Hepatocyte (in vitro differentiated cells): ENCODE measurements at regions not wholly inside any gene's neighbourhood (a gene's known extent, or its start where the extent isn't known, plus 50 kb on each side); places are given as distances from the start of the nearest gene placed in this dataset.

Experiments used
- DNase-seq: peaks from one replicate; pipeline ENCODE4 v3.0.0-alpha.2; 2016; ENCODE audit warnings: low spot score
- H2AFZ ChIP-seq: fragments of 200-600 bp; sonication (generic); 2 replicates; pipeline ENCODE4 v1.6.0; 2016; ENCODE audit warnings: antibody characterized with exemption, mild to moderate bottlenecking
- H3K27ac ChIP-seq: fragments of 200-600 bp; sonication (generic); 2 replicates; pipeline ENCODE4 v1.5.1; 2016; ENCODE audit warnings: mild to moderate bottlenecking
- H3K27me3 ChIP-seq: fragments of 200-600 bp; sonication (generic); 2 replicates; pipeline ENCODE4 v1.6.1; 2016
- H3K36me3 ChIP-seq: fragments of 200-600 bp; sonication (generic); replicated peaks from 2 replicates; pipeline ENCODE4 v1.5.1; 2016; ENCODE audit warnings: low read depth; ENCODE audit not compliant: insufficient read depth
- H3K4me1 ChIP-seq: fragments of 200-600 bp; sonication (generic); 2 replicates; pipeline ENCODE4 v1.5.1; 2016; ENCODE audit warnings: mild to moderate bottlenecking, moderate library complexity; ENCODE audit not compliant: insufficient read depth
- H3K4me2 ChIP-seq: fragments of 200-600 bp; sonication (generic); 2 replicates; pipeline ENCODE4 v1.6.0; 2016
- H3K4me3 ChIP-seq: fragments of 200-600 bp; sonication (generic); 2 replicates; pipeline ENCODE4 v1.5.1; 2016; ENCODE audit warnings: mild to moderate bottlenecking
- H3K79me2 ChIP-seq: fragments of 200-600 bp; sonication (generic); 2 replicates; pipeline ENCODE4 v1.6.0; 2017; ENCODE audit warnings: mild to moderate bottlenecking
- H3K9me2 ChIP-seq: fragments of 200-600 bp; sonication (generic); replicated peaks from 2 replicates; pipeline ENCODE4 v1.6.0; 2017; ENCODE audit warnings: mild to moderate bottlenecking; ENCODE audit not compliant: insufficient read depth
- H3K9me3 ChIP-seq: fragments of 200-600 bp; sonication (generic); 2 replicates; pipeline ENCODE4 v1.5.1; 2016; ENCODE audit warnings: low read depth, mild to moderate bottlenecking
- H4K20me1 ChIP-seq: fragments of 200-600 bp; sonication (generic); 2 replicates; pipeline ENCODE4 v1.6.0; 2016; ENCODE audit warnings: mild to moderate bottlenecking; ENCODE audit not compliant: insufficient read depth, poor library complexity, severe bottlenecking
- CTCF ChIP-seq: fragments of 200-600 bp; sonication (generic); IDR thresholded peaks from 2 replicates; pipeline ENCODE4 v1.5.1; 2016; ENCODE audit warnings: antibody characterized with exemption, mild to moderate bottlenecking; ENCODE audit not compliant: poor library complexity
- EZH2 ChIP-seq: fragments of 200-600 bp; sonication (generic); IDR thresholded peaks from 2 replicates; pipeline ENCODE4 v1.6.1; 2016; ENCODE audit warnings: antibody characterized with exemption, mild to moderate bottlenecking, borderline replicate concordance
- EZH2phosphoT487 ChIP-seq: fragments of 200-600 bp; sonication (generic); IDR thresholded peaks from one replicate; pipeline ENCODE4 v1.6.1; 2018; ENCODE audit warnings: antibody characterized with exemption, mild to moderate bottlenecking, low read depth, moderate library complexity; ENCODE audit not compliant: unreplicated experiment, severe bottlenecking
- WGBS: methylation state at CpG from one replicate; pipeline ENCODE4 v1.1.6; 2016; ENCODE audit warnings: low lambda C conversion rate; ENCODE audit errors: missing lambda C conversion rate; 5-methylcytosine and 5-hydroxymethylcytosine counted together

GRCh38 chr22:49227670-49228069 is 600.0 kb downstream of the BRD1 start:
- H3K4me2 ChIP-seq = no peak overlapping the region
- no peaks in the 10 kb centered on the region for H3K4me1 ChIP-seq
- no peak overlapping the region for H3K27ac ChIP-seq
- no peak overlapping the region for H3K4me3 ChIP-seq
- no peaks in the 10 kb centered on the region for H3K27me3 ChIP-seq
- DNase-seq = no peak
- H3K36me3 ChIP-seq = no peaks in the 10 kb centered on the region
- WGBS = 84% methylated on average over 6 of the region's 6 CpGs
- H3K79me2 ChIP-seq = no peaks in the 10 kb centered on the region
- H3K9me3 ChIP-seq = no peaks in the 10 kb centered on the region
- no peak for TF ChIP-seq EZH2
- TF ChIP-seq EZH2phosphoT487 = no peak
- TF ChIP-seq CTCF = no peak
- H4K20me1 ChIP-seq = no peaks in the 10 kb centered on the region
- no peaks in the 10 kb centered on the region for H3K9me2 ChIP-seq
- H2AFZ ChIP-seq = no peak overlapping the region

GRCh38 chr22:49226096-49226495 is 601.6 kb downstream of the BRD1 start:
- Histone ChIP-seq H3K4me1 (no peaks in the 10 kb centered on the region), H3K36me3 (no peaks in the 10 kb centered on the region), H3K27ac (no peak overlapping the region), H3K4me2 (no peak overlapping the region), H4K20me1 (no peaks in the 10 kb centered on the region), H3K79me2 (no peaks in the 10 kb centered on the region), H3K9me2 (no peaks in the 10 kb centered on the region), H3K9me3 (no peaks in the 10 kb centered on the region), H2AFZ (no peak overlapping the region), H3K4me3 (no peak overlapping the region), H3K27me3 (no peaks in the 10 kb centered on the region)
- 72% methylated on average over 6 of the region's 6 CpGs for WGBS
- DNase-seq = no peak
- no peak for TF ChIP-seq EZH2
- no peak for TF ChIP-seq EZH2phosphoT487
- TF ChIP-seq CTCF = no peak

GRCh38 chr22:49224243-49224642 is 603.4 kb downstream of the BRD1 start:
- H3K27ac ChIP-seq = no peak overlapping the region
- no peaks in the 10 kb centered on the region for H3K79me2 ChIP-seq
- H4K20me1 ChIP-seq = no peaks in the 10 kb centered on the region
- H3K9me2 ChIP-seq = no peaks in the 10 kb centered on the region
- no peak for TF ChIP-seq CTCF
- no peak for TF ChIP-seq EZH2
- no peak for TF ChIP-seq EZH2phosphoT487
- H3K4me1 ChIP-seq = no peaks in the 10 kb centered on the region
- H2AFZ ChIP-seq = no peak overlapping the region
- no peak overlapping the region for H3K4me2 ChIP-seq
- no peaks in the 10 kb centered on the region for H3K27me3 ChIP-seq
- 63% methylated on average over 4 of the region's 4 CpGs for WGBS
- H3K36me3 ChIP-seq = no peaks in the 10 kb centered on the region
- H3K9me3 ChIP-seq = no peaks in the 10 kb centered on the region
- DNase-seq = no peak
- H3K4me3 ChIP-seq = no peak overlapping the region

GRCh38 chr22:49218142-49218541 is 609.5 kb downstream of the BRD1 start:
- H3K27ac ChIP-seq = no peak overlapping the region
- 90% methylated on average over 12 of the region's 12 CpGs for WGBS
- H2AFZ ChIP-seq = no peak overlapping the region
- H3K4me2 ChIP-seq = no peak overlapping the region
- no peaks in the 10 kb centered on the region for H3K4me1 ChIP-seq
- H3K27me3 ChIP-seq = no peaks in the 10 kb centered on the region
- H3K36me3 ChIP-seq = no peaks in the 10 kb centered on the region
- H3K79me2 ChIP-seq = no peaks in the 10 kb centered on the region
- no peaks in the 10 kb centered on the region for H3K9me2 ChIP-seq
- no peak for DNase-seq
- no peaks in the 10 kb centered on the region for H3K9me3 ChIP-seq
- H3K4me3 ChIP-seq = no peak overlapping the region
- no peak for TF ChIP-seq CTCF
- TF ChIP-seq EZH2 = no peak
- TF ChIP-seq EZH2phosphoT487 = no peak
- H4K20me1 ChIP-seq = no peaks in the 10 kb centered on the region
